Esophagus squamous epithelium (tissue), 4 donors: ENCODE measurements at regions not wholly inside any gene's neighbourhood (a gene's known extent, or its start where the extent isn't known, plus 50 kb on each side); places are given as distances from the start of the nearest gene placed in this dataset.
"Not testable (repeated sequence)": the region's sequence is repeated elsewhere in the genome, so short reads cannot be mapped to it uniquely, and the experiment has no call there.

ENCODE experiments used
- CTCF ChIP-seq, 6 experiments: fragments of 450-650 bp in 4 of 6; fragments of 200-600 bp in 2 of 6; sonication (generic) in 2 of 6; IDR thresholded peaks; one replicate each; pipeline ENCODE4 v1.5.1; 2016 to 2019; ENCODE audit warnings: antibody characterized with exemption in 6 of 6, mild to moderate bottlenecking in 4 of 6, moderate library complexity in 4 of 6
- POLR2A ChIP-seq, 4 donors: fragments of 450-650 bp; IDR thresholded peaks; one replicate each; pipeline ENCODE4 v1.6.1; 2017; ENCODE audit warnings: antibody characterized with exemption in 4 of 4, mild to moderate bottlenecking in 4 of 4, moderate library complexity in 3 of 4

- TF ChIP-seq CTCF, POLR2A (IDR thresholded peaks at IDR 0.05): not testable (repeated sequence)
Observed at GRCh38 chr7:153245136-153245535, 485.6 kb downstream of the ACTR3B start.
